GM10266 (cell line): ENCODE measurements at regions not wholly inside any gene's neighbourhood (a gene's known extent, or its start where the extent isn't known, plus 50 kb on each side); places are given as distances from the start of the nearest gene placed in this dataset.
"Not testable (repeated sequence)": the region's sequence is repeated elsewhere in the genome, so short reads cannot be mapped to it uniquely, and the experiment has no call there.

Experiments
- DNase-seq: peaks from one replicate; pipeline ENCODE4 v3.0.0; 2012; ENCODE audit errors: extremely low spot score
- TF ChIP-seq, protein P1 (sequence below): IDR thresholded peaks from 2 replicates; pipeline ENCODE4 v1.5.1; 2012; ENCODE audit warnings: mild to moderate bottlenecking, low read depth; ENCODE audit not compliant: control insufficient read depth, insufficient read depth; ENCODE audit errors: missing control alignments

DNA sequence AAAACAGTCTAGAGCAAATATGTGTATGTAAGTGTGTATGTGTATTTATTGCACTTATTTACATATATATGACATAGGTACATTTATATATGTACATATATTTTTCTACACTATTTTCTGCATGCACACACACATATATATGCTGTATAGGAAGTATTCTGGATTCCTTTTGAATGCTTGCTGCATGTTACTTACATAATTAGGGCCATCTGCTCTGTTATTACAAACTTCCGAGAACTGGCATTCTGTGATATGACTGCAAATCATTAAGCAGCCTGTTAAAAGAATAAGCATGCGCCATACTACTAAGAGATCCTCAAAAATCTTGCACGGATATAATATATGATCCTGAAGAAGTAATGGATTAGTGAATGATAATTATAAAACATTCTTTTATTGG, 1157.6 kb upstream of the TENM3 start:
- DNase-seq, result no peak
- TF ChIP-seq, protein P1, sequence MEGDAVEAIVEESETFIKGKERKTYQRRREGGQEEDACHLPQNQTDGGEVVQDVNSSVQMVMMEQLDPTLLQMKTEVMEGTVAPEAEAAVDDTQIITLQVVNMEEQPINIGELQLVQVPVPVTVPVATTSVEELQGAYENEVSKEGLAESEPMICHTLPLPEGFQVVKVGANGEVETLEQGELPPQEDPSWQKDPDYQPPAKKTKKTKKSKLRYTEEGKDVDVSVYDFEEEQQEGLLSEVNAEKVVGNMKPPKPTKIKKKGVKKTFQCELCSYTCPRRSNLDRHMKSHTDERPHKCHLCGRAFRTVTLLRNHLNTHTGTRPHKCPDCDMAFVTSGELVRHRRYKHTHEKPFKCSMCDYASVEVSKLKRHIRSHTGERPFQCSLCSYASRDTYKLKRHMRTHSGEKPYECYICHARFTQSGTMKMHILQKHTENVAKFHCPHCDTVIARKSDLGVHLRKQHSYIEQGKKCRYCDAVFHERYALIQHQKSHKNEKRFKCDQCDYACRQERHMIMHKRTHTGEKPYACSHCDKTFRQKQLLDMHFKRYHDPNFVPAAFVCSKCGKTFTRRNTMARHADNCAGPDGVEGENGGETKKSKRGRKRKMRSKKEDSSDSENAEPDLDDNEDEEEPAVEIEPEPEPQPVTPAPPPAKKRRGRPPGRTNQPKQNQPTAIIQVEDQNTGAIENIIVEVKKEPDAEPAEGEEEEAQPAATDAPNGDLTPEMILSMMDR, result no peak

DNA sequence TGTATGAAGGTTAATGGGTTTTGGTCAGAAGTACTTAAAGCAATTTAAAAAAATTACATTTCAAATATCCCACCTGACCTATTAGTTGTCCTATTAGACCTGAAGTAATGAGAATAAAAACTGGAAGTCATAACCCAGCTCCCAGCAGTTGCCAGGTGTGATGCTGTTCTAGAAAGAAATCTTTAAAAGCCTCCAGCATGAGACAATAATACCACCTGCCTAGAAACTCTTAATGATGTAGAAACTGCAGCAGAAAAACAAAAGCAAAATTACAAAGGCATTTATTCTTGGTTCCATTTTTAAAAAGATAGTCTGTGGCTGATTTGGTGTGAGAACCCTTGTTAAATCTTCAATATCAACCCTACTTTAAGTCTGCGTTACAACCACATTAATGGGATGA, 1137.7 kb upstream of the TENM3 start:
- TF ChIP-seq, protein P1, result no peak

DNA sequence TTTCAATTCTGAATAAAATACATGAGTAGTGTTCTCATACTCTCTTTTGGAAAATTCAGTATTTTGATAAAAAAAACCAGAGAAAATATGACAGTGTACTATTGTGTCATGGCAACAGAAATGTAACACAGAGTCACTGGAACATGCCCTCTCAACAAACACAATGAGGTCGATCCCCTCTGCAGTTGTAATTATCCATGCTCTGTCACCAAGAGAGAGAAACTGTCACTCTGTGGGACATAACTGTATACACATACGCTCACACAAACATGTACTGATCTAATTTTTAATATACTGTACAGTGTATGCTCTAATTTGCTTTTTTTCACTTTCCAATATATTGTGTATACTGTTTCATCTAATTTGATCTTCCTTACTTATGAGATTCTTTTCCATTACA, 1136.8 kb upstream of the TENM3 start:
- DNase-seq, result no peak
- TF ChIP-seq, protein P1, result no peak

More for the DNA sequence above, 1137.7 kb upstream of the TENM3 start:
- DNase-seq, result no peak

DNA sequence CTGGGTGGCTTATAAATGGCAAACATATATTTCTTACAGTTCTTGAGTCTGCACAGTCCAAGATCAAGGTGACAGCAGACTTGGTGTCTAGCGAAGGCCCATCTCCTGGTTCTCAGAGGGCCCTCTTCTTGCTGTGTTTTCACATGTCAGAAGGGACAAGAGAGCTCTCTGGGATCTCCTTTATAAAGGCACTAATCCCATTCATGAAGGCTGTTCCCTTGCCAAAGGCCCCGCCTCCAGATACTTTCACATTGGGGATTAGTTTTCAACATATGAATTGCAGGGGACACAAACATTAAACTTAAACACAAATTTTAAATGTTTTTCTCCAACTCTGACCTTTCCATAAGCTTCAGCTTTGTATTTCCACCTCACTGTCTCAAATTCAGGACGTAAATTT, 1135.0 kb upstream of the TENM3 start:
- no peak for DNase-seq

DNA sequence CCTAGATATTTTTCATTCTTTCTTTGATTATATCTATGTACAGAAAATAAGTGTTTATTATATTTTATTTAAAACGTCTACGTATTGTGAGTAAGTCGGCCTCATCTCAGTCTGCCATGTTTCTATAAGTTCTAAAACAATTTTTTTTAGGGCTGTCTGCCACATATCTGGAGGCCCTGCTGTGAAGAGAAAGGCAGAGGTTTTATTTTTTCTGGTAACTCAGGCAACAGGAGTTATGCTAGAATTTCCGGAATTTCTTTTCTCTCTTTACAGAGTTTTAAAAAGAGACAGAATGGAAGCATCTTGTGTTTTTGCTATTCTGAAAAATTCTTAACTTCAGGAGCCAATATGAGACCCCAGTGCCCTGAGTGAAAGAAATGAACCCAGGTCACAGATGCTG, 1124.0 kb upstream of the TENM3 start:
- TF ChIP-seq, protein P1, result no peak
- no peak for DNase-seq

More for the DNA sequence above, 1135.0 kb upstream of the TENM3 start:
- TF ChIP-seq, protein P1, result no peak

DNA sequence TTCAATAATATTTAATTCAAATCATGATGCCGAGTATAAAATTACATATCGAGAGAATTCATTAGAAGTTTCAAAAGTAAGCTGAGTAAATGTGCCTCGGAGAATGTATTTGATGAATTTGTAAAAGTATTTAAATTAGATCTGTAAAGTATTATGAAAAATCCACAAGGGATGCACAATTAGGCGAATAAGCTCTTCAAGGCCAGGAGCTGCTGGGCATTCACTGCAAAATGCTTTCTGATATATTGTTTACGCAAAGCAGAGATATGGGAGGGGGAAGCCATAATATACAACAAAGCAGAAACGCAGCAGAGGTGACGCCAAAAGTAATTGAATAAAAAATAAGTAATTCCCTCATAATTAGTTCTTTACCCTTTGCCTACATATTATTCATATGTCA, 1121.5 kb upstream of the TENM3 start:
- TF ChIP-seq, protein P1, result no peak
- no peak for DNase-seq

DNA sequence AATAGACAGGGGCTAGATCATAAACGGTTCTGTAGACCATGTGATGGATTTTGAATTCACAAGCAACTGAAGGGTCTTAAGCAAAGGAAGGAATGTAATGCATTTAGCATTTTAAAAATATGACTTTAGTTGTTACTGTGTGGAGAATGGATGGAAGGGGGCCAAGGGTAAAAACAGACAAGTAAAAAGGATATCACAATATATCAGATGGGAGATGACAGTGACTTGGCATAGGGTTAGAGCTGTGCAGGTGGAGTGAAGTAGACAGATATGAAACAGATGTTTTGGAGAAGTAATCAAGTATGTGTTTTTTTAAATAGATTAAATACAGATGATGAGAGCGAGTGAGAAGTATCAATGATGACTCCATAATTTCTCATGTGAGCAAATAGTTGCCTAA, 1116.0 kb upstream of the TENM3 start:
- TF ChIP-seq, protein P1, result no peak
- no peak for DNase-seq

DNA sequence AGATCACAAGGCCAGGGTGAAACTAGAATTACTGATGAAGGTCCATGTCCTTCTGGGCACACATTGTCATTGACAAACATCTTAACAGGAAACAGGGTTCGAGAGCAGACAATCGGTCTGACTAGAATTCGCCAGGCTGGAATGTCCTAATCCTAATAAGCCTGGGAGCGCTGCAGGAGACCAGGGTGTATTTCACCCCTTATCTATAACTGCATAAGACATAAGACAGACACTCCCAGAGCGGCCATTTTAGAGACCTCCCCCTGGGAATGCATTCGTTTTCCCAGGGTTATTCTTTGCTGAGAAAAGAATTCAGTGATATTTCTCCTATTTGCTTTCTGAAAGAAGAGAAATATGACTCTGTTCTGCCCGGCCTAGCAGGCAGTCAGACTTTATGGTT, 1112.9 kb upstream of the TENM3 start:
- DNase-seq, result not testable (repeated sequence)
